ENCODE measurements at regions not wholly inside any gene's neighbourhood (a gene's known extent, or its start where the extent isn't known, plus 50 kb on each side); places are given as distances from the start of the nearest gene placed in this dataset.
"Not testable (repeated sequence)": the region's sequence is repeated elsewhere in the genome, so short reads cannot be mapped to it uniquely, and the experiment has no call there.

DNA sequence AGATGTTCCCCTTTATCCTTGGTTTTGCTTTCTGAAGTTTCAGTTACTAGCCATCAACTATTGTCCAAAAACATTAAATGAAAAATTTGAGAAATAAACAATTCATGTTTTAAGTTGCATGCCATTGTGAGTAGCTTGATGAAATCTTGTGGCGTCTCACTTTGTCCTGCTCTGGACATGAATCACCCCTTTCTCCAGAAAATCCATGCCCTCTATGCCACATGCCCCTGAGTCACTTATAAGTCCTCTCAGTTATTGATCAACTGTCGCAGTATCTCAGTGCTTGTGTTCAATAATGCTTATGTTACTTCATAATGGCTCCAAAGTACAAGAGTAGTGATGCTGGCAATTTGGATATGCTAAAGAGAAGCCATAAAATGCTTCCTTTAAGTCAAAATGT, 208.0 kb upstream of the FERD3L start:
- Histone ChIP-seq H3K9me3 (no peaks in the 10 kb centered on the region), H3K4me3 (replicated peaks in 1 of 3) (no peak overlapping the region), H3K4me1 (no peaks in the 10 kb centered on the region), H3K27me3 (no peaks in the 10 kb centered on the region), H3K36me3 (no peaks in the 10 kb centered on the region), H3K27ac (no peak overlapping the region)
- TF ChIP-seq POLR2A (IDR thresholded peaks at IDR 0.05) = no peak
- no peak for TF ChIP-seq CTCF (IDR thresholded peaks at IDR 0.05)
- intact Hi-C loops (cut with DNase I) = no loop called here
- 88 to 97% methylated on average over 2 of the region's 2 CpGs for WGBS, 2 donors
- DNase-seq = no peak

DNA sequence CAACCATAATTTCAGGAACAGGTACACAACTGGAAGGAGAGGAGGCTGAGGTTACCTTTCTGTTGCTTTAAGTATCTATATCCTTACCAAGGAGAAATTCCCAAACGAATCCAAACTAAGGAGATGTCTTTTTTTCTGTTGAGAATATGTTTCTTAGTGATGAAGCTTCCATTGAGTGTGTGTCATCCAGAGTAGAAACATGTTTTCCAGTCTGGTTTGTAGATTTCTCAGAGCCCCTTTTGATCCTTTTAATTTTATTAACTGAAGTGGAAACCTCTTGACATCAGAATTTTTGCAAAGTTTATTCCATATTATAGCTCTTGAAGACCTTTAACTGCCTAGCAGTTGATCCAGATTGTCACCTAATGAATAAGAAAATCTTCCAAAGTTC, 207.1 kb upstream of the FERD3L start:
- 40 to 45% methylated on average over 1 of the region's 1 CpG for WGBS, 2 donors
- H3K36me3 ChIP-seq = no peaks in the 10 kb centered on the region
- no peak overlapping the region for H3K4me3 ChIP-seq (replicated peaks in 1 of 3)
- no peak for DNase-seq
- intact Hi-C loops (cut with DNase I) = no loop called here
- TF ChIP-seq POLR2A (IDR thresholded peaks at IDR 0.05) = no peak
- no peak for TF ChIP-seq CTCF (IDR thresholded peaks at IDR 0.05)
- H3K9me3 ChIP-seq = no peaks in the 10 kb centered on the region
- no peaks in the 10 kb centered on the region for H3K27me3 ChIP-seq
- no peaks in the 10 kb centered on the region for H3K4me1 ChIP-seq
- no peak overlapping the region for H3K27ac ChIP-seq

- Histone ChIP-seq H3K4me3 (replicated peaks in 1 of 3) (no peak overlapping the region), H3K36me3 (no peaks in the 10 kb centered on the region), H3K27me3 (no peaks in the 10 kb centered on the region), H3K27ac (no peak overlapping the region), H3K9me3 (no peaks in the 10 kb centered on the region), H3K4me1 (no peaks in the 10 kb centered on the region)
- TF ChIP-seq CTCF (IDR thresholded peaks at IDR 0.05) (no peak), POLR2A (IDR thresholded peaks at IDR 0.05) (no peak)
- intact Hi-C loops (cut with DNase I) = no loop called here
- DNase-seq = no peak
- WGBS, 2 donors = 87 to 88% methylated on average over 4 of the region's 4 CpGs
Measured at GRCh38 chr7:19351341-19352304, 206.4 kb upstream of the FERD3L start.

- H3K4me3 ChIP-seq (replicated peaks in 1 of 3) = no peak overlapping the region
- no peaks in the 10 kb centered on the region for H3K9me3 ChIP-seq
- no peak for DNase-seq
- H3K27ac ChIP-seq = no peak overlapping the region
- no peaks in the 10 kb centered on the region for H3K27me3 ChIP-seq
- TF ChIP-seq POLR2A (IDR thresholded peaks at IDR 0.05) (no peak), CTCF (IDR thresholded peaks at IDR 0.05) (no peak)
- 93 to 94% methylated on average over 11 of the region's 11 CpGs for WGBS, 2 donors
- intact Hi-C loops (cut with DNase I) = no loop called here
- no peaks in the 10 kb centered on the region for H3K4me1 ChIP-seq
- no peaks in the 10 kb centered on the region for H3K36me3 ChIP-seq
Measured at GRCh38 chr7:19339512-19339911, 194.3 kb upstream of the FERD3L start.

GRCh38 chr7:19338512-19338911, 193.3 kb upstream of the FERD3L start:
- DNase-seq; H3K4me1 ChIP-seq; intact Hi-C loops (cut with DNase I); H3K36me3 ChIP-seq; H3K27me3 ChIP-seq; H3K4me3 ChIP-seq (replicated peaks in 1 of 3); H3K27ac ChIP-seq; H3K9me3 ChIP-seq: not testable (repeated sequence)
- 87 to 97% methylated on average over 3 of the region's 3 CpGs for WGBS, 2 donors
